ENCODE measurements at regions not wholly inside any gene's neighbourhood (a gene's known extent, or its start where the extent isn't known, plus 50 kb on each side); places are given as distances from the start of the nearest gene placed in this dataset.

- ATAC-seq, result no peak
- Mint-ChIP-seq H3K36me3 (ENCODE audit: low read depth) (no peaks in the 10 kb centered on the region), H3K4me3 (no peak overlapping the region), H3K27me3 (no peaks in the 10 kb centered on the region), H3K9me3 (ENCODE audit: low read depth) (peaks cover 6% of the 10 kb centered on the region), H3K4me1 (no peaks in the 10 kb centered on the region), H3K27ac (no peak overlapping the region)
- intact Hi-C loops (cut with DNase I, micrococcal nuclease), result no loop called here
- ChIA-PET POLR2A (no interaction called here), CTCF (interaction anchor here (0.8 kb wide), 1 partner anchor 9 kb away, joined by 3 read pairs; no protein-coding TSS in a partner anchor)
- no peak for DNase-seq
Observed at GRCh38 chr12:97616946-97617345, 154.3 kb downstream of the RMST start.

GRCh38 chr12:97628962-97629361 is 166.4 kb downstream of the RMST start:
- H3K27me3 Mint-ChIP-seq, result no peaks in the 10 kb centered on the region
- no peak for DNase-seq
- no peak for ATAC-seq
- ChIA-PET POLR2A (no interaction called here), CTCF (no interaction called here)
- H3K4me3 Mint-ChIP-seq, result no peak overlapping the region
- intact Hi-C loops (cut with DNase I, micrococcal nuclease), result no loop called here
- no peak overlapping the region for H3K27ac Mint-ChIP-seq
- H3K9me3 Mint-ChIP-seq (ENCODE audit: low read depth), result no peaks in the 10 kb centered on the region
- H3K4me1 Mint-ChIP-seq, result no peaks in the 10 kb centered on the region
- no peaks in the 10 kb centered on the region for H3K36me3 Mint-ChIP-seq (ENCODE audit: low read depth)

DNA sequence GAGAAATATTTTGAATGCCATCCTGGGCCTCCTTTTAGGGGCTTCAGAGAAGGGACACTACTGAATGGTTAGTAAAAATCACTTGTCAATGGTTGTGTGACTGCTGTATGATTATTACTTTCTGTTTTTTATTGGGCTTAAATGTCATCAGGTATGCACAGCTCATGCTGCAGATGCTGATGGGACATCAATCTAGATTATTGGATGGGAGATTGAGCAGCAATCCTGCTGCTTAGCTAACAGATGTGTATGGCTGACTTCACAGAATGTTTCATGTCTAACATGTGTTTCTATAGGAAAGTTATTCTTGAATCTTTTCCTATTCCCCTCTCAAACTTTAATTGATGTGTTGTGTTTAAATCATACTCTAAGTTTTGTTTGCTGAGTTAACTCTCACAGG is 166.8 kb downstream of the RMST start:
- no peaks in the 10 kb centered on the region for H3K9me3 Mint-ChIP-seq (ENCODE audit: low read depth)
- CTCF ChIA-PET, result no interaction called here
- no peak overlapping the region for H3K4me3 Mint-ChIP-seq
- H3K36me3 Mint-ChIP-seq (ENCODE audit: low read depth), result no peaks in the 10 kb centered on the region
- no peak overlapping the region for H3K27ac Mint-ChIP-seq
- intact Hi-C loops (cut with DNase I, micrococcal nuclease), result no loop called here
- no peak for DNase-seq
- ATAC-seq, result no peak
- no peaks in the 10 kb centered on the region for H3K27me3 Mint-ChIP-seq
- no peaks in the 10 kb centered on the region for H3K4me1 Mint-ChIP-seq
- POLR2A ChIA-PET, result no interaction called here

DNA sequence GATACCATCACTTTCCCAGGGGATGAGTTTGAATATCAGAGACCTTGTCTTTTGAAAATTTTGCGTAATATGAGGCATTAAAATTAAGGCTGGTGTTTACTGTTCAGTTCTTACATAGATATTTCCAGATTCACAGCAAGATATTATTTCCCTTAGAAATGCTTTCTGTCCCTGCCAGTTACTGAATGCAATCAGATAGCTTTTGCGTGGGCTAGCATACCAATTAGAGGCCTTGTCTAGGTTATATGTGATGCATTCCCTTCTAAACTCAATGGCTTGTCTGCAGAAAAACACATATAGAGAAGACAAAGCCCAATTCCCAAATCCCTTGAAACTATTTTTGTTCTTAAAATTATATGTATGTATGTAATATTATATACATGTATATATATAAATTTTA is 167.8 kb downstream of the RMST start:
- no peak overlapping the region for H3K27ac Mint-ChIP-seq
- no peaks in the 10 kb centered on the region for H3K4me1 Mint-ChIP-seq
- H3K36me3 Mint-ChIP-seq (ENCODE audit: low read depth), result no peaks in the 10 kb centered on the region
- intact Hi-C loops (cut with DNase I, micrococcal nuclease), result no loop called here
- ChIA-PET POLR2A (no interaction called here), CTCF (no interaction called here)
- ATAC-seq (no peak), DNase-seq (no peak)
- no peaks in the 10 kb centered on the region for H3K27me3 Mint-ChIP-seq
- no peaks in the 10 kb centered on the region for H3K9me3 Mint-ChIP-seq (ENCODE audit: low read depth)
- H3K4me3 Mint-ChIP-seq, result no peak overlapping the region

GRCh38 chr12:97630875-97631274 is 168.3 kb downstream of the RMST start:
- CTCF ChIA-PET, result no interaction called here
- intact Hi-C loops (cut with DNase I, micrococcal nuclease), result no loop called here
- H3K27me3 Mint-ChIP-seq, result no peaks in the 10 kb centered on the region
- no peaks in the 10 kb centered on the region for H3K9me3 Mint-ChIP-seq (ENCODE audit: low read depth)
- POLR2A ChIA-PET, result no interaction called here
- no peak overlapping the region for H3K27ac Mint-ChIP-seq
- H3K4me1 Mint-ChIP-seq, result no peaks in the 10 kb centered on the region
- H3K4me3 Mint-ChIP-seq, result no peak overlapping the region
- DNase-seq (no peak), ATAC-seq (no peak)
- H3K36me3 Mint-ChIP-seq (ENCODE audit: low read depth), result no peaks in the 10 kb centered on the region

- Mint-ChIP-seq H3K27ac (no peak overlapping the region), H3K27me3 (no peaks in the 10 kb centered on the region), H3K36me3 (ENCODE audit: low read depth) (no peaks in the 10 kb centered on the region), H3K4me1 (no peaks in the 10 kb centered on the region), H3K4me3 (no peak overlapping the region), H3K9me3 (ENCODE audit: low read depth) (no peaks in the 10 kb centered on the region)
- intact Hi-C loops (cut with DNase I, micrococcal nuclease), result no loop called here
- ChIA-PET CTCF (no interaction called here), POLR2A (no interaction called here)
- DNase-seq (no peak), ATAC-seq (no peak)
Observed at GRCh38 chr12:97637770-97638169, 175.2 kb downstream of the RMST start.

GRCh38 chr12:97638739-97639138 is 176.1 kb downstream of the RMST start:
- Mint-ChIP-seq H3K27ac (no peak overlapping the region), H3K4me3 (no peak overlapping the region), H3K36me3 (ENCODE audit: low read depth) (no peaks in the 10 kb centered on the region), H3K4me1 (no peaks in the 10 kb centered on the region), H3K27me3 (no peaks in the 10 kb centered on the region), H3K9me3 (ENCODE audit: low read depth) (no peaks in the 10 kb centered on the region)
- DNase-seq, result no peak
- ChIA-PET CTCF (no interaction called here), POLR2A (no interaction called here)
- intact Hi-C loops (cut with DNase I, micrococcal nuclease), result no loop called here
- ATAC-seq, result no peak

- ChIA-PET CTCF (interaction anchor here (0.7 kb wide), 1 partner anchor 11 kb away, joined by 3 read pairs; no protein-coding TSS in a partner anchor), POLR2A (no interaction called here)
- no peak for DNase-seq
- H3K9me3 Mint-ChIP-seq (ENCODE audit: low read depth), result no peaks in the 10 kb centered on the region
- H3K4me3 Mint-ChIP-seq, result no peak overlapping the region
- no peak for ATAC-seq
- no peaks in the 10 kb centered on the region for H3K27me3 Mint-ChIP-seq
- no peaks in the 10 kb centered on the region for H3K36me3 Mint-ChIP-seq (ENCODE audit: low read depth)
- H3K27ac Mint-ChIP-seq, result no peak overlapping the region
- no peaks in the 10 kb centered on the region for H3K4me1 Mint-ChIP-seq
- intact Hi-C loops (cut with DNase I, micrococcal nuclease), result no loop called here
Observed at GRCh38 chr12:97639702-97640101, 177.1 kb downstream of the RMST start.

- ATAC-seq (no peak), DNase-seq (no peak)
- Mint-ChIP-seq H3K36me3 (ENCODE audit: low read depth) (no peaks in the 10 kb centered on the region), H3K9me3 (ENCODE audit: low read depth) (no peaks in the 10 kb centered on the region), H3K27me3 (no peaks in the 10 kb centered on the region), H3K4me3 (no peak overlapping the region), H3K27ac (no peak overlapping the region), H3K4me1 (no peaks in the 10 kb centered on the region)
- ChIA-PET POLR2A (no interaction called here), CTCF (no interaction called here)
- intact Hi-C loops (cut with DNase I, micrococcal nuclease), result no loop called here
Observed at GRCh38 chr12:97640826-97641225, 178.2 kb downstream of the RMST start.

DNA sequence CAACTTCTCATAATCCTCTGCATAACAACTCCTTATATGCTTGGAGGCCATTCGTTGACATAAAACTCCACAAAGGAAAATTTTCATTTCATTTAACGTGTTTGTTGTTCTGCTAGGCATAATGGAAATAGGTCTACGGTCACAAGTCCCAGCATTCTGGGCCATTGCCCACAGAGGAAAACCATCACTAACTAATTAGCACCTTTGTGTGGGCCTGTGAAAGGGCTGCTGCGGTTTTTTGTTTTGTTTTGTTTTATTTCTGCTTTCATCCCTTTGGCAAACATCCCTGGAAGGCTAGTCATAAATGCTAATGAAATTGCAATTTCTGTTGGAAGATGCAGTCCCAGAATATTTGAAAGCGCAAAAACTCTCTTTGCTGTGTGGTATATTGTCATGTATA is 180.3 kb downstream of the RMST start:
- ATAC-seq (no peak), DNase-seq (no peak)
- Mint-ChIP-seq H3K4me1 (no peaks in the 10 kb centered on the region), H3K27me3 (no peaks in the 10 kb centered on the region), H3K36me3 (ENCODE audit: low read depth) (no peaks in the 10 kb centered on the region), H3K9me3 (ENCODE audit: low read depth) (no peaks in the 10 kb centered on the region), H3K27ac (no peak overlapping the region), H3K4me3 (no peak overlapping the region)
- POLR2A ChIA-PET, result no interaction called here
- intact Hi-C loops (cut with DNase I, micrococcal nuclease), result no loop called here
- CTCF ChIA-PET, result no interaction called here

GRCh38 chr12:97643924-97644323 is 181.3 kb downstream of the RMST start:
- H3K27ac Mint-ChIP-seq, result no peak overlapping the region
- CTCF ChIA-PET, result no interaction called here
- no peaks in the 10 kb centered on the region for H3K27me3 Mint-ChIP-seq
- DNase-seq (no peak), ATAC-seq (no peak)
- intact Hi-C loops (cut with DNase I, micrococcal nuclease), result no loop called here
- POLR2A ChIA-PET, result no interaction called here
- H3K4me3 Mint-ChIP-seq, result no peak overlapping the region
- no peaks in the 10 kb centered on the region for H3K4me1 Mint-ChIP-seq
- no peaks in the 10 kb centered on the region for H3K9me3 Mint-ChIP-seq (ENCODE audit: low read depth)
- no peaks in the 10 kb centered on the region for H3K36me3 Mint-ChIP-seq (ENCODE audit: low read depth)

DNA sequence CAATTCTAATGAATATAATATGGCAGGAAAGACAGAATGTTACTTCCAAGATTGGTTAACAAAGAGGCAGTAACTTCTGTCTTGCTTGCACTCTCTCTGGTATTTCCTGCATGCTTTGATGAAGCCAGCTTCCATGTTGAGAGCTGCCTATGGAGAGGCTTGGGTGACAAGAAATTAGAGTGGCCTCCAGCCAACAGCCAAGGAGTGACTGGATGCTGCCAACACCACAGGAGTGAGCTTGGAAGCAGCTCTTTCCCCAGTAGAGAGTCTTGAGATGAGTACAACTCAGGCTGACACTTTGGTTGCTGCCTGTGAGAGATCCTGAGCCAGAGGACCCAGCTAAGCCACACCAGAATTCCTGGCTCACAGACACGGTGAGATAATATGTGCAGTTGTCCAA is 183.1 kb downstream of the RMST start:
- no peak for ATAC-seq
- CTCF ChIA-PET, result no interaction called here

DNA sequence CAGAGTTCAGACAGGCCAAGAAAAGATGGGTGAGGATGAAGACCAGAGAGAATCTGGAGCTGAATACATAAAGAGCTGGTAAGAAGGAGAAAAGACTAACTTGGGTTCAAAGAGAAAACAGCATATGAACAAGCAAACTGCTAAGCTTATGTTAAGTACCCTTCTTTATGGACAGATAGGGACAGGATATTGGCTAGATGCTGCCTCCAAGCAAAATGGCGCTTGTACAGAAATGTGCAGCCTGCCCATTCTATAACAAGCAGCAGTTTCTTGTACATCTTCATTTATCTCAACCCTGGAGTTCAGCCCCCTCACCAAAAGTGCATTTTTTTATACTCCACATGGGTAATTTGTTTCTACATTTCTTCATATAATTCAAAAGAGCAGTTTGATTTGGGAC is 184.5 kb downstream of the RMST start:
- Mint-ChIP-seq H3K36me3 (ENCODE audit: low read depth) (no peaks in the 10 kb centered on the region), H3K27ac (no peak overlapping the region), H3K4me3 (no peak overlapping the region), H3K4me1 (no peaks in the 10 kb centered on the region), H3K9me3 (ENCODE audit: low read depth) (peaks cover 4% of the 10 kb centered on the region), H3K27me3 (no peaks in the 10 kb centered on the region)
- DNase-seq (no peak), ATAC-seq (no peak)
- intact Hi-C loops (cut with DNase I, micrococcal nuclease), result no loop called here
- POLR2A ChIA-PET, result no interaction called here
- CTCF ChIA-PET, result interaction anchor here (0.5 to 0.6 kb wide), 2 partner anchors 65 to 84 kb away, joined by 3 read pairs; no protein-coding TSS in a partner anchor

More for the DNA sequence above, 183.1 kb downstream of the RMST start:
- POLR2A ChIA-PET, result no interaction called here
- DNase-seq, result no peak
- Mint-ChIP-seq H3K9me3 (ENCODE audit: low read depth) (peaks cover 4% of the 10 kb centered on the region), H3K27me3 (no peaks in the 10 kb centered on the region), H3K4me1 (no peaks in the 10 kb centered on the region), H3K4me3 (no peak overlapping the region), H3K27ac (no peak overlapping the region), H3K36me3 (ENCODE audit: low read depth) (no peaks in the 10 kb centered on the region)
- intact Hi-C loops (cut with DNase I, micrococcal nuclease), result no loop called here
